IMR-90 (cell line): ENCODE measurements at regions not wholly inside any gene's neighbourhood (a gene's known extent, or its start where the extent isn't known, plus 50 kb on each side); places are given as distances from the start of the nearest gene placed in this dataset.

Experiments
- ATAC-seq: fragments of 200-7000 bp; cut with Tn5 transposase; 2 replicates; pipeline ENCODE4 v1.9.1; 2020; ENCODE audit warnings: low read depth, mild to moderate bottlenecking, moderate library complexity
- BruUV-seq: library from RNA; stranded (reverse); fragments of 400-500 nt; replicated peaks from 2 replicates; lab custom pipeline; 2021; lab: Mats Ljungman, UMichigan
- CTCF ChIA-PET: fragments of 300-600 bp; formaldehyde crosslinking; extraction: SDS; loops from one replicate; lab custom pipeline; 2021; ENCODE audit warnings: antibody characterized with exemption; lab: Yijun Ruan, JAX
- POLR2A ChIA-PET: fragments of 300-600 bp; sonication (Branson Sonifier 250); formaldehyde crosslinking; loops from one replicate; lab custom pipeline; 2022; ENCODE audit warnings: antibody characterized with exemption; ENCODE audit not compliant: unreplicated experiment; lab: Charles Lee
- DNase-seq: peaks from one replicate; pipeline ENCODE4 v3.0.0; 2013
- H2AFZ ChIP-seq: replicated peaks from 2 replicates; pipeline ENCODE3; 2013; ENCODE audit warnings: low read length, mild to moderate bottlenecking; ENCODE audit not compliant: poor library complexity
- H2AK5ac ChIP-seq: 2 replicates; pipeline ENCODE4 v1.6.1; 2013; ENCODE audit warnings: low read depth, low read length, inconsistent platforms
- H2AK9ac ChIP-seq: replicated peaks from 2 replicates; pipeline ENCODE3; 2013; ENCODE audit warnings: mild to moderate bottlenecking, low read depth, low read length, moderate library complexity; ENCODE audit not compliant: poor library complexity
- H2BK120ac ChIP-seq: 2 replicates; pipeline ENCODE4 v1.6.1; 2013; ENCODE audit warnings: low read depth, low read length, inconsistent platforms
- H2BK15ac ChIP-seq: 3 replicates; pipeline ENCODE4 v1.6.1; 2013; ENCODE audit warnings: low read depth, low read length, inconsistent platforms
- H2BK20ac ChIP-seq: 2 replicates; pipeline ENCODE4 v1.6.1; 2013; ENCODE audit warnings: low read depth, mild to moderate bottlenecking, inconsistent platforms, low read length, moderate library complexity
- H2BK5ac ChIP-seq: 2 replicates; pipeline ENCODE4 v1.6.1; 2013; ENCODE audit warnings: mild to moderate bottlenecking, low read depth, low read length, inconsistent platforms; ENCODE audit not compliant: poor library complexity, severe bottlenecking
- H3K14ac ChIP-seq: replicated peaks from 2 replicates; pipeline ENCODE4 v1.6.1; 2013; ENCODE audit warnings: low read depth, low read length, inconsistent platforms
- H3K18ac ChIP-seq: 2 replicates; pipeline ENCODE4 v1.6.1; 2013; ENCODE audit warnings: low read depth, low read length, control low read depth
- H3K23ac ChIP-seq: 2 replicates; pipeline ENCODE4 v1.6.1; 2013; ENCODE audit warnings: low read depth, low read length, inconsistent platforms
- H3K27ac ChIP-seq: 2 replicates; pipeline ENCODE4 v1.5.1; 2013; ENCODE audit warnings: mild to moderate bottlenecking, control low read depth, low read length; ENCODE audit not compliant: insufficient read depth
- H3K27me3 ChIP-seq: 2 replicates; pipeline ENCODE4 v1.6.1; 2013; ENCODE audit warnings: low read length; ENCODE audit not compliant: control insufficient read depth, insufficient read depth
- H3K36me3 ChIP-seq: 2 replicates; pipeline ENCODE4 v1.6.1; 2013; ENCODE audit warnings: low read length, mixed read lengths; ENCODE audit not compliant: control insufficient read depth, insufficient read depth
- H3K4ac ChIP-seq: 2 replicates; pipeline ENCODE4 v1.6.1; 2013; ENCODE audit warnings: low read depth, low read length, inconsistent platforms
- H3K4me1 ChIP-seq: 2 replicates; pipeline ENCODE4 v1.6.1; 2013; ENCODE audit warnings: low read length, mixed read lengths; ENCODE audit not compliant: control insufficient read depth, insufficient read depth
- H3K4me2 ChIP-seq: 2 replicates; pipeline ENCODE4 v1.6.1; 2013; ENCODE audit warnings: low read depth, mild to moderate bottlenecking, control low read depth, low read length, moderate library complexity
- H3K4me3 ChIP-seq: 2 replicates; pipeline ENCODE4 v1.5.1; 2013; ENCODE audit warnings: low read depth, mild to moderate bottlenecking, control low read depth, low read length, moderate library complexity; ENCODE audit not compliant: insufficient read depth
- H3K56ac ChIP-seq: 2 replicates; pipeline ENCODE4 v1.6.1; 2013; ENCODE audit warnings: low read length, inconsistent platforms; ENCODE audit not compliant: insufficient read depth; ENCODE audit errors: extremely low read depth
- H3K79me1 ChIP-seq, 2 experiments: 2 replicates each; pipeline ENCODE4 v1.6.1; 2013; ENCODE audit warnings: low read length in 2 of 2, inconsistent platforms in 1 of 2, low read depth in 1 of 2
- H3K9ac ChIP-seq: 2 replicates; pipeline ENCODE4 v1.6.1; 2013; ENCODE audit warnings: low read depth, low read length, control low read depth
- H3K9me1 ChIP-seq: 2 replicates; pipeline ENCODE4 v1.6.1; 2013; ENCODE audit warnings: low read length, inconsistent platforms; ENCODE audit not compliant: insufficient read depth
- H3K9me3 ChIP-seq: 2 replicates; pipeline ENCODE4 v1.6.1; 2013; ENCODE audit warnings: low read length; ENCODE audit not compliant: control insufficient read depth, insufficient read depth
- H4K20me1 ChIP-seq: 2 replicates; pipeline ENCODE4 v1.6.1; 2013; ENCODE audit warnings: low read length, inconsistent platforms; ENCODE audit not compliant: insufficient read depth
- H4K5ac ChIP-seq: 2 replicates; pipeline ENCODE4 v1.6.1; 2013; ENCODE audit warnings: mild to moderate bottlenecking, low read depth, low read length, control low read depth
- H4K8ac ChIP-seq, 2 experiments: 2 replicates each; pipeline ENCODE4 v1.6.1; 2013; ENCODE audit warnings: low read depth in 2 of 2, low read length in 2 of 2, control low read depth in 1 of 2, inconsistent platforms in 1 of 2
- H4K91ac ChIP-seq: 2 replicates; pipeline ENCODE4 v1.6.1; 2013; ENCODE audit warnings: low read depth, low read length, inconsistent platforms; ENCODE audit not compliant: insufficient read depth
- BHLHE40 ChIP-seq: fragments of 150-350 bp; IDR thresholded peaks from 2 replicates; pipeline ENCODE4 v1.6.1; 2016; ENCODE audit warnings: mild to moderate bottlenecking, low read depth, low read length
- RCOR1 ChIP-seq: IDR thresholded peaks from 2 replicates; pipeline ENCODE4 v1.6.1; 2012; ENCODE audit warnings: mild to moderate bottlenecking, low read length, improper control_type of control experiment; ENCODE audit not compliant: insufficient replicate concordance
- WGBS, 2 experiments: methylation state at CpG; one replicate each; pipeline versions ENCODE4 v1.1.5 to v1.1.7; 2013; ENCODE audit warnings: missing lambda C conversion rate in 2 of 2; ENCODE audit not compliant: insufficient read length in 1 of 2; ENCODE audit errors: extremely low coverage in 2 of 2; 5-methylcytosine and 5-hydroxymethylcytosine counted together
- dilution Hi-C: fragments of 300-500 bp; cut with HindIII; formaldehyde crosslinking; loops from one replicate; pipeline ENCODE4 v1.14.3; 2018; ENCODE audit warnings: low sequenced_read_pairs; ENCODE audit not compliant: unreplicated experiment
- in situ Hi-C: fragments of 300-500 bp; cut with MboI; formaldehyde crosslinking; loops from 3 replicates; pipeline ENCODE4 v1.14.3; 2019; ENCODE audit warnings: low sequenced_read_pairs, inconsistent platforms, mixed read lengths
- intact Hi-C: fragments of 100-400 bp; cut with micrococcal nuclease; formaldehyde crosslinking; loops from 2 replicates; pipeline ENCODE4 v1.10.0; 2022

- peak overlapping the region; percentile 93 for H2AK5ac ChIP-seq
- H3K4me1 ChIP-seq, result peaks cover 51% of the 10 kb centered on the region
- H3K27me3 ChIP-seq, result no peaks in the 10 kb centered on the region
- POLR2A ChIA-PET, result interaction anchor here (0.9 kb wide), 1 partner anchor 254 kb away, joined by 3 read pairs; no protein-coding TSS in a partner anchor
- H3K18ac ChIP-seq, result peak overlapping the region; percentile 91
- H2BK120ac ChIP-seq, result peak overlapping the region; percentile 99
- peak overlapping the region; percentile 91 for H3K27ac ChIP-seq
- peak overlapping the region; percentile 39 for H3K9ac ChIP-seq
- CTCF ChIA-PET, result interaction anchor here (1.2 kb wide), 1 partner anchor 270 kb away, joined by 3 read pairs; no protein-coding TSS in a partner anchor
- in situ Hi-C loops (loop anchor here (5.0 to 10.0 kb wide), 2 partner anchors 253 to 481 kb away; no protein-coding TSS in a partner anchor), dilution Hi-C loops (no loop called here), intact Hi-C loops (no loop called here)
- TF ChIP-seq RCOR1, result no peak
- TF ChIP-seq BHLHE40, result 0 out of 2 replicates have a peak, but pooled peaks have one; percentile 8
- no TSS peak for BruUV-seq
- no peak for DNase-seq
- H3K4me3 ChIP-seq, result no peak overlapping the region
- H3K56ac ChIP-seq, result 0 out of 2 replicates have a peak overlapping the region, but pooled peaks have one; percentile 5
- peak overlapping the region; percentile 79; the same call in 2 of the 3 replicates for H2BK15ac ChIP-seq
- H2AK9ac ChIP-seq, result peak overlapping the region; percentile 81
- H2BK5ac ChIP-seq, result peak overlapping the region; percentile 96
- H2AFZ ChIP-seq, result peak overlapping the region; percentile 60
- ATAC-seq, result no peak
- peak overlapping the region; percentile 29 to 81; a peak in 3 of 4 replicates for H4K8ac ChIP-seq
- H3K79me1 ChIP-seq, result peaks cover 0 to 18% of the 10 kb centered on the region in 2 experiments; a peak in 2 of 4 replicates
- H3K23ac ChIP-seq, result peak overlapping the region; percentile 74; the same call in 1 of the 2 replicates
- H3K9me1 ChIP-seq, result peaks cover 49% of the 10 kb centered on the region
- 39% methylated on average over 3 of the region's 7 CpGs; no CpG with 5 or more reads in 1 of the 2 experiments for WGBS, 2 experiments
- H4K5ac ChIP-seq, result peak overlapping the region; percentile 93
- peak overlapping the region; percentile 97 for H3K4ac ChIP-seq
- H3K9me3 ChIP-seq, result no peaks in the 10 kb centered on the region
- H3K4me2 ChIP-seq, result peak overlapping the region; percentile 61; the same call in 1 of the 2 replicates
- no peaks in the 10 kb centered on the region for H3K36me3 ChIP-seq
- H2BK20ac ChIP-seq, result peak overlapping the region; percentile 80
- H4K20me1 ChIP-seq, result no peaks in the 10 kb centered on the region
- H4K91ac ChIP-seq, result peak overlapping the region; percentile 92
- peak overlapping the region; percentile 72 for H3K14ac ChIP-seq
Observed at GRCh38 chr1:234977875-234978396, 150.7 kb downstream of the TOMM20 start.
